Retinal pigment epithelial cell (primary cell): ENCODE measurements at regions not wholly inside any gene's neighbourhood (a gene's known extent, or its start where the extent isn't known, plus 50 kb on each side); places are given as distances from the start of the nearest gene placed in this dataset.

Experiments
- DNase-seq: peaks from one replicate; pipeline ENCODE4 v3.0.0-alpha.2; 2010; ENCODE audit warnings: low read depth
- H3K4me3 ChIP-seq: 2 replicates; pipeline ENCODE4 v1.5.1; 2011; ENCODE audit warnings: mild to moderate bottlenecking, low read length, control low read depth, moderate library complexity
- TF ChIP-seq, protein P1 (sequence below): conservative IDR thresholded peaks from 2 replicates; pipeline ENCODE4 v1.5.1; 2011; ENCODE audit warnings: low read depth, low read length, control low read depth, inconsistent platforms

DNA sequence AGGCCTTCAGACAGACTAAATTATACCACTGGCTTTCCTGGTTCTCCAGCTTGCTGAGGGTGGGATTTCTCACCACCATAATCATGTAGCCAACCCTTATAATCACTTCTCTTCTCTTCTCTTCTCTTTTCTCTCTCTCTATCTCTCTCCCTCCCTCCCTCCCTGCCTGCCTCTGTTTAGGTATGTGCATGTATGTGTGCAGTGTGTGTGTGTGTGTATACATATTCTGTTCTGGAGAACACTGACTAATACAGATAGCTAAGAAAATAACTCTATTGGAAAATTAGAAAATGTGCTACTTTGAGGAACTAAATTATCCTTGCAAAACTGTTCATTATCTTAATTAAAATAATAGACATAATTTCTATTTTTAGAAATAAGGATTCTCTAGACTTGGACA lies 118.6 kb upstream of the GADL1 start:
- TF ChIP-seq, protein P1, sequence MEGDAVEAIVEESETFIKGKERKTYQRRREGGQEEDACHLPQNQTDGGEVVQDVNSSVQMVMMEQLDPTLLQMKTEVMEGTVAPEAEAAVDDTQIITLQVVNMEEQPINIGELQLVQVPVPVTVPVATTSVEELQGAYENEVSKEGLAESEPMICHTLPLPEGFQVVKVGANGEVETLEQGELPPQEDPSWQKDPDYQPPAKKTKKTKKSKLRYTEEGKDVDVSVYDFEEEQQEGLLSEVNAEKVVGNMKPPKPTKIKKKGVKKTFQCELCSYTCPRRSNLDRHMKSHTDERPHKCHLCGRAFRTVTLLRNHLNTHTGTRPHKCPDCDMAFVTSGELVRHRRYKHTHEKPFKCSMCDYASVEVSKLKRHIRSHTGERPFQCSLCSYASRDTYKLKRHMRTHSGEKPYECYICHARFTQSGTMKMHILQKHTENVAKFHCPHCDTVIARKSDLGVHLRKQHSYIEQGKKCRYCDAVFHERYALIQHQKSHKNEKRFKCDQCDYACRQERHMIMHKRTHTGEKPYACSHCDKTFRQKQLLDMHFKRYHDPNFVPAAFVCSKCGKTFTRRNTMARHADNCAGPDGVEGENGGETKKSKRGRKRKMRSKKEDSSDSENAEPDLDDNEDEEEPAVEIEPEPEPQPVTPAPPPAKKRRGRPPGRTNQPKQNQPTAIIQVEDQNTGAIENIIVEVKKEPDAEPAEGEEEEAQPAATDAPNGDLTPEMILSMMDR, result no peak
- H3K4me3 ChIP-seq, result no peak overlapping the region
- DNase-seq, result no peak

DNA sequence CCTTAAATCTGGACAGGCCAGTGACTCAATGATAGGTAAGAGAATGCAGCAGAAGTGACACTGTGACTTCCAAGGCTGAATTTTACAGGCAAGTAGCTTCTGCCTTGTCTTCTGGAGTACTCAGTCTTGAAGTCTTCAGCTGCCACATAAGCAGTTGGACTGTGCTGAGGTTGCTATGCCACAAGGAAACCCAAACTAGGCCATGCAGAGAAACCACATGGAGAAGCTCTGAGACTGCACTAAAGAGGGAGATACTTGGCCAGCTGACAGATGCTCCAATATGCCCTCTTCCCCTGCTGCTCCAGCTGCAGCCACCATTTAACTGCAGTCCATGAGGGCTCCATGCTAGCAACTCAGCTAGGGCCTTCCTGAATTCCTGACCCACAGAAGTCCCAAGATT lies 119.4 kb upstream of the GADL1 start:
- TF ChIP-seq, protein P1, result no peak
- no peak overlapping the region for H3K4me3 ChIP-seq
- no peak for DNase-seq

DNA sequence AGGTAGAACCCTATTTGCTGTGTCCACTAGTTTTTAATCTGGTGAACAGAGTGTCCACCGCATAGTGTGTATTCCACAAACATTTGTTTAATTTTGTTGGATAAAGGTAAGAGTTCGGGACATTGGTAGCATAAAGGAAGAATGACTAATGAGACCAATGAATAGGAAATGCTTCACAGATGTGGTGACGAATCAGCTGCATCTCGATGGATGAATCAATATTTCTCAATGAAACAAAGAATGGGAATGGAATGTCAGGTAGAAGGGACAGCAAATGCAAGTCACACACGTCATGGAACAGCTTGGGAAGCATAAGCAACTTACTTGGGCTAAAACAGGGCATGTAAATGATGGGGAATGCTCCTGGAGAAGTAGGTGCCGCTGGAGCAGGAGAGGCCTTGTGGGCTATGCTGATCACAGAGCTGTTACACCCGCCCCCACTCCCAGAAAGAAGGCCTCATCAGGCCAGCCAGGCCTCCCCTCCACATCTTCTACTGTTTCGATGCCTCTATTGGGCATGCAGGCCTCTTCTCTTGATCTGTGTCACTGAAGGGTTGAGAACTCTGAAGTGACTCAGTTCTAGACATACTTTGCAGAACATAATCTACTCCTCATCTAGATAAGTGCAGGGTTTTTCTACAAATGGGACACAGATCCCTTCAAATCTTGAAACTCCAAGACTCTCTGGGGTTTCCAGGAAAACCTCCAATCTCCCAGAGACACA lies 120.0 kb upstream of the GADL1 start:
- H3K4me3 ChIP-seq, result no peak overlapping the region
- DNase-seq, result no peak
- TF ChIP-seq, protein P1, result no peak

DNA sequence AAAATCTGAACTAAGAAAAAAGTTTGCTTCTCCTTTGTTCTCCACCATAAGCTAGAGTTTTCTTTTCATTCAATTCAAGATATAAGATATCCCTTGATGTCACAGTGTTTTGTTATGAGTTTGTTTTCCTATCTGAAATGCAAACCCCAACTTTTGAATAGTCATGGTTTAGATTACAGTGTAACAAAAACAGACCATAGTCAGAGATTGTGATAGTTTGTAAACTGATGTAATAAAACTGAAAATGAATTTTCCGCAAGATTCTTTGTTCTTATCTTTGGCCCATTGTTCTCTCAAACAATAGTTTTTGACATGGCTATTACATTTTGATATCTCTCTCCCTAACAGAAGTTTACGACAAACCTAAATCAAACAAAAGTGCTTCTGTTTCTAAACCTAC lies 121.7 kb upstream of the GADL1 start:
- no peak for DNase-seq
- H3K4me3 ChIP-seq, result no peak overlapping the region
- TF ChIP-seq, protein P1, result no peak

DNA sequence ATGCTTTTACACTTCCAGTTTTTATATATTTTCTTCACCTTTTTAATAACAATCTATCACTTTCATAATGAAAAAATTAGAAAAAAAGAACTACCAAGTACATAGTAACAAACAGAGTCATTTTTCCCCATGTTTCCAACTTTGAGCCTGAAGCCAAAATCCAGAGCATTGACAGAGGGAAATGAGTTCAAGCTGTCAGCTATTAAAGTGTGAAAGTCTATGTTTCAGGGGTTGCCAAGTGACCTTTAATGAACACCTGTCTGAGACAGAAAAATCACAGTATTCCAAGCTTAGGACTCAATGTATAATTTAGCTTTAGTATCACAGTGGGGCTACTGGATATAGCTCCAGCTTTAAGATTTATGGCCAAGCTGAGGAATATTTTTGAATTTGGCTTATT lies 128.3 kb upstream of the GADL1 start:
- no peak for DNase-seq
- TF ChIP-seq, protein P1, result no peak
- H3K4me3 ChIP-seq, result no peak overlapping the region

DNA sequence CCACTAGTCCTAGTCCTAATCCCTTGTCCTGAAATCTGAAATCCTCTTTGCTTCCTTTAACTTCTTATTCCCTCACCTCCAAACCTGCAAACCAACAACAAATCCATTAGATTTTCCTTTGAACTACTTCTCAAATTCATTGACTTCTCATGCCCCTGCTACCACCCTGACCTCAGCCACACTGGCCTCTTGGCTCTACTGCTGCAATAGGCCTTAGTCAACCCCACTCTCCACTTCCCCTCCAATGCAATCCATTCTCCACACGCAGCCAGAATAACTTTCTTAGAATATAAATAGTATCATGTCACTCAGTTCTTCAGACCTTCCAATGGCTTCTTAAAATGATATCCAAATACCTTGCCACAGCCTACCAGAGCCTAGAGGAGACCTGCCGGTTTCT lies 131.1 kb upstream of the GADL1 start:
- no peak overlapping the region for H3K4me3 ChIP-seq
- TF ChIP-seq, protein P1, result no peak
- no peak for DNase-seq

DNA sequence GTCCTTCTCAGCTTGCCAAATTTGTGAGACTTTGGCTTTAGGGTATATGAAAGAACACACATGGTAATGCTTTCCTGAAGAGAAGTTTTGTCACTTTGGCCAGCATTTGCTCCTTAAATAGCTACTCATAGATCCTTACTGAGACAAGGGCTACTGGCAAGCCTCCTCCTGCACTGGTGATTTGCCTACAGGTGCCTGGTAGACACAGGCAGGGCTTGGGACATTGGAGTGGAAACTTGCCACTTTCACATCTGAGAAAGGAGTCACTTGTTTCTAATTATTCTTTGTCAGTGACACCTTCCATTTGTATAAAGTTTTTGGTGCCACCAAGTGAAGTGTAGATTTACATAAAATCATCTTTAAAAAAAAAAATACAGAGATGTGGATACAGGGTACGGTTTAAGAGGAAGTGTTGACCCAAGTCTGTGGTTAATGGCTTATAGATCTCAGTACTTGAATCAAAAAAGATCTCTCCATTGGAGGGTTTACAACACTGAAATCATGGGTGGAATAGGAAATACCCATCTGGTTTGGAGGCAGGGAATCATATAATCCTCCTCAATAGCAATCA lies 132.8 kb upstream of the GADL1 start:
- TF ChIP-seq, protein P1, result no peak
- DNase-seq, result no peak
- no peak overlapping the region for H3K4me3 ChIP-seq
